SK-N-MC (cell line): ENCODE measurements at regions not wholly inside any gene's neighbourhood (a gene's known extent, or its start where the extent isn't known, plus 50 kb on each side); places are given as distances from the start of the nearest gene placed in this dataset.

ENCODE experiments used
- EZH2 ChIP-seq: fragments of 200-600 bp; sonication (generic); IDR thresholded peaks from one replicate; pipeline ENCODE4 v1.6.1; 2017; ENCODE audit warnings: antibody characterized with exemption
- FOXP2 ChIP-seq: optimal IDR thresholded peaks from 2 replicates; pipeline ENCODE3; 2011; ENCODE audit warnings: mild to moderate bottlenecking, moderate library complexity; ENCODE audit not compliant: insufficient read depth; ENCODE audit errors: extremely low read length, control extremely low read depth

GRCh38 chr15:96144734-96145133 lies 185.8 kb upstream of the NR2F2 start:
- no peak for TF ChIP-seq FOXP2
- no peak for TF ChIP-seq EZH2
